ENCODE measurements at regions not wholly inside any gene's neighbourhood (a gene's known extent, or its start where the extent isn't known, plus 50 kb on each side); places are given as distances from the start of the nearest gene placed in this dataset.
A peak's percentile ranks its signal among the peaks of the same experiment; 100 is the strongest.

DNA sequence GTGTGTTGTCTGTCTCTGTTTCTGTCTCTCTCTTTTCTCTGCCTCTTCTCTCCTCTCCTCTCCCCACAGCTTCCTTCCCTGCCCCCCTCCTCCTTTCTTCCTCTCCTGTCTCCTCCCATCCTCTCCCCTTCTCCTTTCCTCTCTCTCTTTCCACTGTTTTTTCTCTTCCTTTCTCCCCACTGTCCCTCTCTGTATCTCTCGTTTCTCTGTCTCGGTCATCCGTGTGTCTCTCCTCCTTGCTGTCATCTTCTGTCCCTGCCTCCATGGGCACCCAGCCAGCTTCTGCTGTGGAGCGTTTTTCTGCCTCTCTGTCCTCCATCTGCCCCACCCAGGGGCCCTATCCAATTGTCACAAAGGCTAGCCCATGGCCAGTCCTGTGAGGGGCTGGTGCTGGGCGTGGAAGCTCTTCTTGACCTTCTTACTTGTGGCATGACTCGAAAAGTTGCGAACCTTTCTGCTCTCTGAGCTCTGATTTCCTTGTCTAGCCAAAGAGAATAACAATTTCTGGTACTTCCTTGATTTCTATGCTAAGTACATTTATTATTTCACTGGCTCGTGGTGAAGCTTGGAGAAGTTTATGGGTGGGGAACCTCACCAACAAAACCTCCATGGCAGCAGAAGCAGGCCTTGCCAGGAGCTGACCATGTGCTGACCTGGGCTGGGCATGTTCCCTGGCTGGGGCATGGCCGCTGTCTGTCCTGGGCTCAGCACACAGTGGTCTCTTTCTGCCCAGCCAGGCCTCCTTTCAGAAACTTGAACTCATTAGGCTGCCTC lies 69.3 kb downstream of the CEBPB start:
- Histone ChIP-seq H3K4me1 (ENCODE audit: control insufficient read depth in 1 of 2, low read depth in 2 of 2) (peaks cover 0 to 10% of the 10 kb centered on the region in 2 donors), H3K4me3 (no peak overlapping the region), H3K36me3 (no peaks in the 10 kb centered on the region), H3K9me3 (no peaks in the 10 kb centered on the region), H3K27me3 (replicated peaks; ENCODE audit: insufficient read depth) (no peaks in the 10 kb centered on the region), H3K27ac (peak overlapping the region in 1 of 2 donors; percentile 36)
- ATAC-seq (ENCODE audit: insufficient number of reproducible peaks, low FRiP score, low read depth), result no peak
- TF ChIP-seq, protein P1, sequence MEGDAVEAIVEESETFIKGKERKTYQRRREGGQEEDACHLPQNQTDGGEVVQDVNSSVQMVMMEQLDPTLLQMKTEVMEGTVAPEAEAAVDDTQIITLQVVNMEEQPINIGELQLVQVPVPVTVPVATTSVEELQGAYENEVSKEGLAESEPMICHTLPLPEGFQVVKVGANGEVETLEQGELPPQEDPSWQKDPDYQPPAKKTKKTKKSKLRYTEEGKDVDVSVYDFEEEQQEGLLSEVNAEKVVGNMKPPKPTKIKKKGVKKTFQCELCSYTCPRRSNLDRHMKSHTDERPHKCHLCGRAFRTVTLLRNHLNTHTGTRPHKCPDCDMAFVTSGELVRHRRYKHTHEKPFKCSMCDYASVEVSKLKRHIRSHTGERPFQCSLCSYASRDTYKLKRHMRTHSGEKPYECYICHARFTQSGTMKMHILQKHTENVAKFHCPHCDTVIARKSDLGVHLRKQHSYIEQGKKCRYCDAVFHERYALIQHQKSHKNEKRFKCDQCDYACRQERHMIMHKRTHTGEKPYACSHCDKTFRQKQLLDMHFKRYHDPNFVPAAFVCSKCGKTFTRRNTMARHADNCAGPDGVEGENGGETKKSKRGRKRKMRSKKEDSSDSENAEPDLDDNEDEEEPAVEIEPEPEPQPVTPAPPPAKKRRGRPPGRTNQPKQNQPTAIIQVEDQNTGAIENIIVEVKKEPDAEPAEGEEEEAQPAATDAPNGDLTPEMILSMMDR (IDR thresholded peaks at IDR 0.05), result no peak
- no peak for DNase-seq (ENCODE audit: low spot score)

DNA sequence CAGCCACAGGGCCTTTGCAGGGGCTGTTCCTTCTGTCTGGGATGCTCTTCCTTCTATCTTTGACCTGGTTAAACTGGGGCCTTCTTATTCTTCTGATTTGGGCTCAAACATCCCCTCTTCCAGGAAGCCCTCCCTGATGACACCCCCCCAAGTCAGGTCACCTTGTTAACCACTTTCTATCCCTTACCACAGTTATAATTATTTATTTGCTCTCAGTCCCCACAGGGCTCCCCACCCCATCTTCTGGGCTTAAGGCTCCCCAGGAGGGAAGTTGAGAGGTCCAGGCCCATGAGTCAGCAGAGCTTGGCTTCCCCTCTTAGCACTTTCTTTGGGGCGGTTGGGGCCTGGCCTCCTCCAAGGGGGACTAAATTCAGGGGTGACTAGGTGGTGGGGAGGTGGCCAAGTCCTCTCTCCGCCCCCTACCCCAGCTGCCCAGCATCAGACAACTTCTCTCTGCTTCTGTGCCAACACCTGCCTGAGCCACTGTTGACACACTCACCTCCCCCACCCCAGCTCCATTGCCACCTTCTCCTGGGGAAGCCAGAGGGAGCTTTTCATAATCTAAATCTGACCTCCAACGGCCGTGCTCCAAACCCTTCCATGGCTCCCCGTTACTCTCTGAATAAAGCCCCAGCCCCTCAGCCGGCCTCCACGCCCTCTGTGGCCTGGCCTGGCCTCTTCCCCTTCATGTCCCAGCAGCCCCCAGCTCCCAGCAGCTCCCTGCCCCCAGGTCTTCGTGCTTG lies 70.0 kb downstream of the CEBPB start:
- peak overlapping the region in 1 of 2 donors; percentile 36 for H3K27ac ChIP-seq
- ATAC-seq (ENCODE audit: insufficient number of reproducible peaks, low FRiP score, low read depth), result no peak
- TF ChIP-seq, protein P1 (IDR thresholded peaks at IDR 0.05), result no peak

DNA sequence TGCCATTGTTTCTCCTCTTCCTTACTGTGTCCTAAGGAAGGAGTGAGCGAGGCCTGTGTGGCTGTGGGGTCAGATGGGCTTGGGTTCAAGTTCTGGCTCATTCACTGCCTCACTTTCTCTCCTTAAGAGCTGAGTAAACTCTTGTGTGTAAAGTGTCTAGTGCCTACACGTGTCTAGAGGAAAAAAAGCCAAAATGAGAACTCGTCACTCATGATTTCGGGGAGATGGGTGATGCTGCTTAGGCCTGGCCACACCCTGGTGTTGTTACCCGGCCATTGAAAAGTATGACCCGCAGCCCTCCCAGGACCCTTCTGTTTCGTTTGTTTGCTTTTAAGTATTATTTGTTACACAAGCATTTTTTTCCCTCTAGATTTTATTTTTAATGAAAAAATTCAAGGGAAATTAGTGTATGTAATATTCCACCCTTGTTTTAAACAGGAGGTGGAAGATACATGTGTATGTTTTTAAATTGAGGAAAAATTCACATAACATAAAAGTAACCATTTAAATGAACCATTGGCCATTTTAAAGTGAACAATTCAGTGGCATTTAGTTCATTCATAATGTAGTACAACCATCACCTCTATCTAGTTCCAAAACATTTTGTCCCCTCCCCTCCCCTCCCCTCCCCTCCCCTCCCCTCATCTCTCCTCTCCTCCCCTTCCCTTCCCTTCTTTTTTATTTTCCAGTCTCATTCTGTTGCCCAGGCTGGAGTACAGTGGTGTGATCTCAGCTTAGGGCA lies 71.0 kb downstream of the CEBPB start:
- ATAC-seq (ENCODE audit: insufficient number of reproducible peaks, low FRiP score, low read depth) (no peak), DNase-seq (ENCODE audit: low spot score) (no peak)
- H3K27ac ChIP-seq, result no peak overlapping the region

More for the DNA sequence above, 70.0 kb downstream of the CEBPB start:
- DNase-seq (ENCODE audit: low spot score), result no peak
- Histone ChIP-seq H3K4me1 (ENCODE audit: control insufficient read depth in 1 of 2, low read depth in 2 of 2) (peaks cover 0 to 10% of the 10 kb centered on the region in 2 donors), H3K27me3 (replicated peaks; ENCODE audit: insufficient read depth) (no peaks in the 10 kb centered on the region), H3K36me3 (no peaks in the 10 kb centered on the region), H3K4me3 (no peak overlapping the region), H3K9me3 (no peaks in the 10 kb centered on the region)

DNA sequence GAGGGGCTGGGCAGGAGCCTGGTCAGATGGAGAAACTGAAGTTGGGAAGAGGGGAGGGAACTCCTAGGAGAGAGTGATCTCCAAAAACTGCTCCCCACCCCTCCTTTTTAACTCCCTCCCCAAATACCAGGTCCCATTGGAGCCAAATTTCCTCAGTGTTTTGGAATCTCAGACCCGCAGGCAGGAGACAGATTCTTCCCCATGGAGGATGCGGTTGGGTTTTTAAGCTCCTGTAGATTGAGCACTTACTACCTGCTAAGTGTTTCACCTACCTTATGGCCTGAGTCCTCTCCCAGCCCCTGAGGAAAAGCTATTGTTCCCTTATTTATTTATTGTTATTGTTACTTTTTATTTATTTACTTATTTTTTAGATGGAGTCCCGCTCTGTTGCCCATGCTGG lies 73.2 kb downstream of the CEBPB start:
- Histone ChIP-seq H3K27me3 (replicated peaks; ENCODE audit: insufficient read depth) (no peaks in the 10 kb centered on the region), H3K36me3 (no peaks in the 10 kb centered on the region), H3K27ac (no peak overlapping the region), H3K4me1 (ENCODE audit: control insufficient read depth in 1 of 2, low read depth in 2 of 2) (peaks cover 0 to 10% of the 10 kb centered on the region in 2 donors), H3K9me3 (no peaks in the 10 kb centered on the region), H3K4me3 (no peak overlapping the region)
- TF ChIP-seq, protein P1 (IDR thresholded peaks at IDR 0.05), result no peak
- DNase-seq (ENCODE audit: low spot score) (no peak), ATAC-seq (ENCODE audit: insufficient number of reproducible peaks, low FRiP score, low read depth) (no peak)

More for the DNA sequence above, 71.0 kb downstream of the CEBPB start:
- Histone ChIP-seq H3K36me3 (no peaks in the 10 kb centered on the region), H3K4me1 (ENCODE audit: control insufficient read depth in 1 of 2, low read depth in 2 of 2) (peaks cover 0 to 10% of the 10 kb centered on the region in 2 donors), H3K4me3 (no peak overlapping the region), H3K9me3 (no peaks in the 10 kb centered on the region), H3K27me3 (replicated peaks; ENCODE audit: insufficient read depth) (no peaks in the 10 kb centered on the region)
- TF ChIP-seq, protein P1 (IDR thresholded peaks at IDR 0.05), result no peak
